ENCODE measurements at regions not wholly inside any gene's neighbourhood (a gene's known extent, or its start where the extent isn't known, plus 50 kb on each side); places are given as distances from the start of the nearest gene placed in this dataset.

DNA sequence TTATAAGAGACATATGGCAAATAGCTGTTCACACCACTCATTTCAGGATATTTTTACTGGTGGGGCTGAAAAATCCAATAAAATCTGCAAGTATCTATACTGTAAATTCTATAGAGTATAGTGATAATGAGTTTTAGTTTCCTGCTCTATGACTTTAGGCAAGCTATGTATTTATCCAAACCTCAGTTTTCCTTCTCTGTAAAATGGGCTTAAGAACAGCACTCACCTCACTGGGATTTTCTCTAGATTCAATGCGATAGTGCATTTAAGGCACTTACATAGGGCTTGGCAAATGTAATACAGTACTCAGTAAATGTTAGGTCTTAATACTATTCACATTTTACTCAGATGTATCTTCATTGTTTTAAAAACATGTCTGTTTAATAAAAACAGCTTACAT, 168.7 kb downstream of the ATG4C start (continued):
- TF ChIP-seq, protein P1, sequence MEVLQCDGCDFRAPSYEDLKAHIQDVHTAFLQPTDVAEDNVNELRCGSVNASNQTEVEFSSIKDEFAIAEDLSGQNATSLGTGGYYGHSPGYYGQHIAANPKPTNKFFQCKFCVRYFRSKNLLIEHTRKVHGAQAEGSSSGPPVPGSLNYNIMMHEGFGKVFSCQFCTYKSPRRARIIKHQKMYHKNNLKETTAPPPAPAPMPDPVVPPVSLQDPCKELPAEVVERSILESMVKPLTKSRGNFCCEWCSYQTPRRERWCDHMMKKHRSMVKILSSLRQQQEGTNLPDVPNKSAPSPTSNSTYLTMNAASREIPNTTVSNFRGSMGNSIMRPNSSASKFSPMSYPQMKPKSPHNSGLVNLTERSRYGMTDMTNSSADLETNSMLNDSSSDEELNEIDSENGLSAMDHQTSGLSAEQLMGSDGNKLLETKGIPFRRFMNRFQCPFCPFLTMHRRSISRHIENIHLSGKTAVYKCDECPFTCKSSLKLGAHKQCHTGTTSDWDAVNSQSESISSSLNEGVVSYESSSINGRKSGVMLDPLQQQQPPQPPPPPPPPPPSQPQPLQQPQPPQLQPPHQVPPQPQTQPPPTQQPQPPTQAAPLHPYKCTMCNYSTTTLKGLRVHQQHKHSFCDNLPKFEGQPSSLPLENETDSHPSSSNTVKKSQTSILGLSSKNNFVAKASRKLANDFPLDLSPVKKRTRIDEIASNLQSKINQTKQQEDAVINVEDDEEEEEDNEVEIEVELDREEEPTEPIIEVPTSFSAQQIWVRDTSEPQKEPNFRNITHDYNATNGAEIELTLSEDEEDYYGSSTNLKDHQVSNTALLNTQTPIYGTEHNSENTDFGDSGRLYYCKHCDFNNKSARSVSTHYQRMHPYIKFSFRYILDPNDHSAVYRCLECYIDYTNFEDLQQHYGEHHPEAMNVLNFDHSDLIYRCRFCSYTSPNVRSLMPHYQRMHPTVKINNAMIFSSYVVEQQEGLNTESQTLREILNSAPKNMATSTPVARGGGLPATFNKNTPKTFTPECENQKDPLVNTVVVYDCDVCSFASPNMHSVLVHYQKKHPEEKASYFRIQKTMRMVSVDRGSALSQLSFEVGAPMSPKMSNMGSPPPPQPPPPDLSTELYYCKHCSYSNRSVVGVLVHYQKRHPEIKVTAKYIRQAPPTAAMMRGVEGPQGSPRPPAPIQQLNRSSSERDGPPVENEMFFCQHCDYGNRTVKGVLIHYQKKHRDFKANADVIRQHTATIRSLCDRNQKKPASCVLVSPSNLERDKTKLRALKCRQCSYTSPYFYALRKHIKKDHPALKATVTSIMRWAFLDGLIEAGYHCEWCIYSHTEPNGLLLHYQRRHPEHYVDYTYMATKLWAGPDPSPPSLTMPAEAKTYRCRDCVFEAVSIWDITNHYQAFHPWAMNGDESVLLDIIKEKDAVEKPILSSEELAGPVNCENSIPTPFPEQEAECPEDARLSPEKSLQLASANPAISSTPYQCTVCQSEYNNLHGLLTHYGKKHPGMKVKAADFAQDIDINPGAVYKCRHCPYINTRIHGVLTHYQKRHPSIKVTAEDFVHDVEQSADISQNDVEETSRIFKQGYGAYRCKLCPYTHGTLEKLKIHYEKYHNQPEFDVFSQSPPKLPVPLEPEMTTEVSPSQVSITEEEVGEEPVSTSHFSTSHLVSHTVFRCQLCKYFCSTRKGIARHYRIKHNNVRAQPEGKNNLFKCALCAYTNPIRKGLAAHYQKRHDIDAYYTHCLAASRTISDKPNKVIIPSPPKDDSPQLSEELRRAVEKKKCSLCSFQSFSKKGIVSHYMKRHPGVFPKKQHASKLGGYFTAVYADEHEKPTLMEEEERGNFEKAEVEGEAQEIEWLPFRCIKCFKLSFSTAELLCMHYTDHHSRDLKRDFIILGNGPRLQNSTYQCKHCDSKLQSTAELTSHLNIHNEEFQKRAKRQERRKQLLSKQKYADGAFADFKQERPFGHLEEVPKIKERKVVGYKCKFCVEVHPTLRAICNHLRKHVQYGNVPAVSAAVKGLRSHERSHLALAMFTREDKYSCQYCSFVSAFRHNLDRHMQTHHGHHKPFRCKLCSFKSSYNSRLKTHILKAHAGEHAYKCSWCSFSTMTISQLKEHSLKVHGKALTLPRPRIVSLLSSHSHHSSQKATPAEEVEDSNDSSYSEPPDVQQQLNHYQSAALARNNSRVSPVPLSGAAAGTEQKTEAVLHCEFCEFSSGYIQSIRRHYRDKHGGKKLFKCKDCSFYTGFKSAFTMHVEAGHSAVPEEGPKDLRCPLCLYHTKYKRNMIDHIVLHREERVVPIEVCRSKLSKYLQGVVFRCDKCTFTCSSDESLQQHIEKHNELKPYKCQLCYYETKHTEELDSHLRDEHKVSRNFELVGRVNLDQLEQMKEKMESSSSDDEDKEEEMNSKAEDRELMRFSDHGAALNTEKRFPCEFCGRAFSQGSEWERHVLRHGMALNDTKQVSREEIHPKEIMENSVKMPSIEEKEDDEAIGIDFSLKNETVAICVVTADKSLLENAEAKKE (CRISPR knock-in tag; IDR thresholded peaks at IDR 0.05), result no peak

DNA sequence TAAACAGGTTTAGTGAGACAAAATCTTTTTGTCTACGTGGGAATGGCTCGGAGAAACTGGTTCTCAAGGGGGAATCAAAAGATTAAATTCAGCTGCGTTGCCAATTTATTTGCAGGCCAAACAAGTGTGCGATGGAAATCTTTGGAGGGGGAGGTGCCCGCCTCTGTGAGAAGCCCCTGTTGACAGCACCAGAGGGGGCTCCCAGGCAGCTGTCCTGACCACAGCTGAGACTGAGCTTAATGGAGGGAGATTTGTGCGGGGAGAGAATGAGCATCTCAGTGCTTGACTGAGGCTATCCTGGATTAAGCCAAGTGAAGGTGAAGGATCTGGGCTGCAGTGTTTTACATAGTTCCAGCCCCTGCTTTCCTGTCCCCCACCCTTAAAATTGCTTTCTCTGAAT, 169.7 kb downstream of the ATG4C start:
- H3K27me3 ChIP-seq (ENCODE audit: insufficient read depth), result no peaks in the 10 kb centered on the region
- H3K4me1 ChIP-seq (ENCODE audit: insufficient read depth), result peaks cover 19% of the 10 kb centered on the region
- H3F3A ChIP-seq (replicated peaks; ENCODE audit: low read depth), result 0 out of 2 replicates have a peak, but pooled peaks cover 3% of the 10 kb centered on the region
- no peak overlapping the region for H3K27ac ChIP-seq (ENCODE audit: low read depth)
- H3K9me2 ChIP-seq (ENCODE audit: insufficient read depth), result no peaks in the 10 kb centered on the region
- peak overlapping the region; percentile 49 for H3K4me2 ChIP-seq
- H3K36me3 ChIP-seq (ENCODE audit: insufficient read depth), result no peaks in the 10 kb centered on the region
- H3K27ac Mint-ChIP-seq, result peak overlapping the region; percentile 40; the same call in 1 of the 2 replicates
- H3K27me3 Mint-ChIP-seq (ENCODE audit: insufficient read depth, low read depth, poor library complexity), result peaks cover 2% of the 10 kb centered on the region
- peak; percentile 73 for ATAC-seq
- no peaks in the 10 kb centered on the region for H4K20me1 ChIP-seq (replicated peaks; ENCODE audit: insufficient read depth)
- peak overlapping the region; percentile 90 for H2AFZ ChIP-seq
- H3K4me3 ChIP-seq, result 0 out of 2 replicates have a peak overlapping the region, but pooled peaks have one; percentile 5
- H3K36me3 Mint-ChIP-seq (ENCODE audit: low read depth), result no peaks in the 10 kb centered on the region
- H3K79me2 ChIP-seq (replicated peaks; ENCODE audit: insufficient read depth), result no peaks in the 10 kb centered on the region
- DNase-seq (ENCODE audit: low spot score), result no peak
- H3K9me3 Mint-ChIP-seq, result no peaks in the 10 kb centered on the region
- H3K4me3 Mint-ChIP-seq, result peak overlapping the region; percentile 23; the same call in 2 of the 3 replicates
- TF ChIP-seq ZNF114 (CRISPR knock-in tag; IDR thresholded peaks at IDR 0.05) (no peak), NANOG (IDR thresholded peaks at IDR 0.05; ENCODE audit: borderline replicate concordance) (no peak)
- H3K4me1 Mint-ChIP-seq, result peaks cover 25% of the 10 kb centered on the region

DNA sequence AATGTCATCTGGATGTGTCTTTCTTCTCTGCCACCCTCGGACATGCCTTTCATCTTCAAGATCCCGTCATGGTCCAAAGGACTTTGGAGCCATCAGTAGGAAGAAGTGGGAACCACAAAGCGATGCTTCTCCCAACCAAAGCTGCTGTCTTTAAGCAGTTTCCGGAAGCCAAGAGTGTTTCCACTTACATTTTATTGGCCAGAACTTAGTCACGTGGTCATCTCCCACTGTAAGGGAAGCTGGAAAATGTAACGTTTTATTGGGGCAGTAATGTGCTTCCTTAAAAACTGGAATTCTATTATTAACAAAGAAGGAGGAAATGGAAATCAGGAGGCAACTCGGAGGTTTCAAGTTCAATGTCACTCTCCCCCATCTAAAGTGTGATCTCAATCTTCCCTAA, 170.8 kb downstream of the ATG4C start:
- Histone ChIP-seq H3F3A (replicated peaks; ENCODE audit: low read depth) (0 out of 2 replicates have a peak, but pooled peaks cover 3% of the 10 kb centered on the region), H3K4me3 (no peak overlapping the region), H4K20me1 (replicated peaks; ENCODE audit: insufficient read depth) (no peaks in the 10 kb centered on the region), H3K27ac (ENCODE audit: low read depth) (no peak overlapping the region), H3K4me1 (ENCODE audit: insufficient read depth) (peaks cover 19% of the 10 kb centered on the region), H2AFZ (peak overlapping the region; percentile 90), H3K9me2 (ENCODE audit: insufficient read depth) (no peaks in the 10 kb centered on the region), H3K36me3 (ENCODE audit: insufficient read depth) (no peaks in the 10 kb centered on the region), H3K79me2 (replicated peaks; ENCODE audit: insufficient read depth) (no peaks in the 10 kb centered on the region), H3K4me2 (no peak overlapping the region), H3K27me3 (ENCODE audit: insufficient read depth) (no peaks in the 10 kb centered on the region)
- Mint-ChIP-seq H3K4me1 (peaks cover 25% of the 10 kb centered on the region), H3K27ac (no peak overlapping the region), H3K9me3 (no peaks in the 10 kb centered on the region), H3K36me3 (ENCODE audit: low read depth) (no peaks in the 10 kb centered on the region), H3K4me3 (no peak overlapping the region), H3K27me3 (ENCODE audit: insufficient read depth, low read depth, poor library complexity) (peaks cover 2% of the 10 kb centered on the region)
- TF ChIP-seq, protein P2, sequence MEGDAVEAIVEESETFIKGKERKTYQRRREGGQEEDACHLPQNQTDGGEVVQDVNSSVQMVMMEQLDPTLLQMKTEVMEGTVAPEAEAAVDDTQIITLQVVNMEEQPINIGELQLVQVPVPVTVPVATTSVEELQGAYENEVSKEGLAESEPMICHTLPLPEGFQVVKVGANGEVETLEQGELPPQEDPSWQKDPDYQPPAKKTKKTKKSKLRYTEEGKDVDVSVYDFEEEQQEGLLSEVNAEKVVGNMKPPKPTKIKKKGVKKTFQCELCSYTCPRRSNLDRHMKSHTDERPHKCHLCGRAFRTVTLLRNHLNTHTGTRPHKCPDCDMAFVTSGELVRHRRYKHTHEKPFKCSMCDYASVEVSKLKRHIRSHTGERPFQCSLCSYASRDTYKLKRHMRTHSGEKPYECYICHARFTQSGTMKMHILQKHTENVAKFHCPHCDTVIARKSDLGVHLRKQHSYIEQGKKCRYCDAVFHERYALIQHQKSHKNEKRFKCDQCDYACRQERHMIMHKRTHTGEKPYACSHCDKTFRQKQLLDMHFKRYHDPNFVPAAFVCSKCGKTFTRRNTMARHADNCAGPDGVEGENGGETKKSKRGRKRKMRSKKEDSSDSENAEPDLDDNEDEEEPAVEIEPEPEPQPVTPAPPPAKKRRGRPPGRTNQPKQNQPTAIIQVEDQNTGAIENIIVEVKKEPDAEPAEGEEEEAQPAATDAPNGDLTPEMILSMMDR (conservative IDR thresholded peaks at IDR 0.05; ENCODE audit: low read depth in 2 of 2), result 0 out of 4 replicates have a peak, but pooled peaks of 1 of the 2 experiments have one; percentile 23
- TF ChIP-seq, protein P3, sequence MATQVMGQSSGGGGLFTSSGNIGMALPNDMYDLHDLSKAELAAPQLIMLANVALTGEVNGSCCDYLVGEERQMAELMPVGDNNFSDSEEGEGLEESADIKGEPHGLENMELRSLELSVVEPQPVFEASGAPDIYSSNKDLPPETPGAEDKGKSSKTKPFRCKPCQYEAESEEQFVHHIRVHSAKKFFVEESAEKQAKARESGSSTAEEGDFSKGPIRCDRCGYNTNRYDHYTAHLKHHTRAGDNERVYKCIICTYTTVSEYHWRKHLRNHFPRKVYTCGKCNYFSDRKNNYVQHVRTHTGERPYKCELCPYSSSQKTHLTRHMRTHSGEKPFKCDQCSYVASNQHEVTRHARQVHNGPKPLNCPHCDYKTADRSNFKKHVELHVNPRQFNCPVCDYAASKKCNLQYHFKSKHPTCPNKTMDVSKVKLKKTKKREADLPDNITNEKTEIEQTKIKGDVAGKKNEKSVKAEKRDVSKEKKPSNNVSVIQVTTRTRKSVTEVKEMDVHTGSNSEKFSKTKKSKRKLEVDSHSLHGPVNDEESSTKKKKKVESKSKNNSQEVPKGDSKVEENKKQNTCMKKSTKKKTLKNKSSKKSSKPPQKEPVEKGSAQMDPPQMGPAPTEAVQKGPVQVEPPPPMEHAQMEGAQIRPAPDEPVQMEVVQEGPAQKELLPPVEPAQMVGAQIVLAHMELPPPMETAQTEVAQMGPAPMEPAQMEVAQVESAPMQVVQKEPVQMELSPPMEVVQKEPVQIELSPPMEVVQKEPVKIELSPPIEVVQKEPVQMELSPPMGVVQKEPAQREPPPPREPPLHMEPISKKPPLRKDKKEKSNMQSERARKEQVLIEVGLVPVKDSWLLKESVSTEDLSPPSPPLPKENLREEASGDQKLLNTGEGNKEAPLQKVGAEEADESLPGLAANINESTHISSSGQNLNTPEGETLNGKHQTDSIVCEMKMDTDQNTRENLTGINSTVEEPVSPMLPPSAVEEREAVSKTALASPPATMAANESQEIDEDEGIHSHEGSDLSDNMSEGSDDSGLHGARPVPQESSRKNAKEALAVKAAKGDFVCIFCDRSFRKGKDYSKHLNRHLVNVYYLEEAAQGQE (IDR thresholded peaks at IDR 0.05; ENCODE audit: unreplicated experiment), result no peak
- DNase-seq (ENCODE audit: low spot score), result peak; percentile 27
- no peak for ATAC-seq
